ENCODE measurements at regions not wholly inside any gene's neighbourhood (a gene's known extent, or its start where the extent isn't known, plus 50 kb on each side); places are given as distances from the start of the nearest gene placed in this dataset.
"Not testable (repeated sequence)": the region's sequence is repeated elsewhere in the genome, so short reads cannot be mapped to it uniquely, and the experiment has no call there.

DNA sequence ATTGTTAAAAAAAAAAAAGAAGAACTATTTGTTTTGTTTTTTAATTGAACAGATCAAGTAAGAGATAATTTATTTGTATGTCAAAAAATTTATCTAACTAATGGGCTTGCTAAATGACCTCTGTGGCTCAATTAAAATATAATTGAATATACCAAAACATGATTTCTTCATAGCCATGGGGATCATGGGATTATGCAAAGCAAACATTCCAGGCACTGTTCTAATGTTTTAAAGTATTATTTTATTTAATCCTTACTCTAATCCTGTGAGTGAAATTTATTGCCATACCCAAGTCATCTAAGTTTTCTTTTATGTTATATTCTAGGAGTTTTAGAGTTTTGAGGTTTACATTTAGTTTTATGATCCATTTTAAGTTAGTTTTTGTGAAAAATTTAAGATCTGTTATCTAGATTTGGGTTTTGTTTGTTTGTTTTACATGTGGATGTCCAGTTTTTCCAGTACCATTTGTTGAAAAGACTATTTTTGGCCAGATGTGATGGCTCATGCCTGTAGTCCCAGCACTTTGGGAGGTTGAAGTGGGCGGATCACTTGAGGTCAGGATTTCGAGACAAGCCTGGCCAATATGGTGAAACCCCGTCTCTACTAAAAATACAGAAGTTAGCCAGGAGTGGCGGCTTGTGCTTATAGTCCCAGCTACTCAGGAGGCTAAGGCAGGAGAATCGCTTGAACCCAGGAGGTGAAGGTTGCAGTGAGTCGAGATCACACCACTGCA is 52.3 kb upstream of the CNOT10 start:
- intact Hi-C loops (cut with micrococcal nuclease), result no loop called here
- DNase-seq, result no peak
- ATAC-seq, result peak; percentile 28

DNA sequence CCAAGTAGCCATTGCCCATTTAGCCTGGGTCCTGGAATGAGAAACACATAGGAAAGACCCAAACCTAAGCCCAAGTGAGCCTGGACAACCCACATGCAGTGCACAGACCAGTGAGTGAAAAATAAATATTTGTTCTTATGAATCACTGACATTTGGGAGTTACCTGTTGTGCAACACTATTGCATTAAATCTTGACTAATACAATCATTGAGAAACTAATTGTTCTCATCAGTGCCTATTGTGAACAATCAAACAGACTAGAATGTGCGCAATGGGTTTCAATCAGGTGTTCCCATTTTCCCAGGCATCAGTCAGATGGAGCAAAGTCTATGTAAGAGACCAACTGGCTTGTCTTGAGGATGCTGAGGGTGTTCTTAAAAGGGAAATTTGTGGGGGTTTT is 54.7 kb upstream of the CNOT10 start:
- ATAC-seq (no peak), DNase-seq (no peak)
- intact Hi-C loops (cut with micrococcal nuclease), result no loop called here

- intact Hi-C loops (cut with micrococcal nuclease), result no loop called here
- no peak for DNase-seq
- ATAC-seq, result no peak
These were observed 56.0 kb upstream of the DYNC1LI1 start for GRCh38 chr3:32626631-32627030.

DNA sequence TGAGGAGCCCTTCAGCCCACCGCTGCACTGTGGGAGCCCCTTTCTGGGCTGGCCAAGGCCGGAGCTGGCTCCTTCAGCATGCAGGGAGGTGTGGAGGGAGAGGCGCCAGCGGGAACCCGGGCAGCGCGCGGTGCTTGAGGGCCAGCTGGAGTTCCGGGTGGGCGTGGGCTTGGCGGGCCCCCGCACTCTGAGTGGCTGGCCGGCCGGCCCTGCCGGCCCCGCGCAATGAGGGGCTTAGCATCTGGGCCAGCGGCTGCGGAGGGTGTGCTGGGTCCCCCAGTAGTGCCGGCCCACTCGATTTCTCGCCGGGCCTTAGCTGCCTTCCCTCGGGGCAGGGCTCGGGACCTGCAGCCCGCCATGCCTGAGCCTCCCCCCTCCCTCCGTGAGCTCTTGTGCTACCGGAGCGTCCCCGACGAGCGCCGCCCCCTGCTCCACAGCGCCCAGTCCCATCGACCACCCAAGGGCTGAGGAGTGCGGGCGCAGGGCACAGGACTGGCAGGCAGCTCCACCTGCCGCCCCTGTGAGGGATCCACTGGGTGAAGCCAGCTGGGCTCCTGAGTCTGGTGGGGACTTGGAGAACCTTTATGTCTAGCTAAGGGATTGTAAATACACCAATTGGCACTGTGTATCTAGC is 55.0 kb upstream of the DYNC1LI1 start:
- intact Hi-C loops (cut with micrococcal nuclease); DNase-seq; ATAC-seq: not testable (repeated sequence)

DNA sequence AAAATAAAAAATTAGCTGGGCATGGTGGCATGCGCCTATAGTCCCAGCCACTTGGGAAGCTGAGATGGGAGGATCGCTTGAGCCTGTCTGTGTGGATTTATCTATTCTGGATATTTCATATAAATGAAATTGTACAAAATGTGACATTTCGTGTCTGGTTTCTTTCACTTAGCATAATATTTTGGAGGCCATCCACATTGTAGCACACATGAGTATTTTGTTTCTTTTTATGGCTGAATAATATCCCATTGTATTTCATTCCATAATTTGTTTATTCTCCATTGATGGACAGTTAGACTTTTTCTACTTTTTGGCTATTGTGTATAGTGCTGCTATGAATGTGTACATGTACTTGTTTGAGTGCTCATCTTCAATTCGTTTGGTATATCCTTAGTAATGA is 52.9 kb upstream of the DYNC1LI1 start:
- intact Hi-C loops (cut with micrococcal nuclease), result no loop called here
- ATAC-seq, result no peak
- no peak for DNase-seq

DNA sequence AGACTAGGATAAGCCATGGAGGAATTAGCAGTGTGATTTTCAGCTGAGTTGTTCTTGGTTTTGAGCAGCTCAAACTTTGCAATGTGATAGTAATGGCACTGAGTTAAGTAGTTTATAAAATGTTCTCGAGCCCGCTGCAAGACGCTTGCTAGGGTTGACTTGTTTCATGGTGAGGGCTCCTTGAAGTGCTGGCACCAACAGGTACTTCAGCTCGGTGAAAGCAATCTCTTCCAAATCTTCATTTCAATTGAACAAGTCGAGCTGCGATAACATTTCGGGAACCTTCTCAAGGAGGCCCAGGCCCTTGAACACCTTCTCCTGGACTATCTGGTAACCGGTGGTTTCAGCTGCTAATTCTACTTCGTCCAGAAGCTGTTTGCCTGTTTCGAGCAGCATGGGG is 50.8 kb upstream of the DYNC1LI1 start:
- ATAC-seq (no peak), DNase-seq (no peak)
- intact Hi-C loops (cut with micrococcal nuclease), result no loop called here

DNA sequence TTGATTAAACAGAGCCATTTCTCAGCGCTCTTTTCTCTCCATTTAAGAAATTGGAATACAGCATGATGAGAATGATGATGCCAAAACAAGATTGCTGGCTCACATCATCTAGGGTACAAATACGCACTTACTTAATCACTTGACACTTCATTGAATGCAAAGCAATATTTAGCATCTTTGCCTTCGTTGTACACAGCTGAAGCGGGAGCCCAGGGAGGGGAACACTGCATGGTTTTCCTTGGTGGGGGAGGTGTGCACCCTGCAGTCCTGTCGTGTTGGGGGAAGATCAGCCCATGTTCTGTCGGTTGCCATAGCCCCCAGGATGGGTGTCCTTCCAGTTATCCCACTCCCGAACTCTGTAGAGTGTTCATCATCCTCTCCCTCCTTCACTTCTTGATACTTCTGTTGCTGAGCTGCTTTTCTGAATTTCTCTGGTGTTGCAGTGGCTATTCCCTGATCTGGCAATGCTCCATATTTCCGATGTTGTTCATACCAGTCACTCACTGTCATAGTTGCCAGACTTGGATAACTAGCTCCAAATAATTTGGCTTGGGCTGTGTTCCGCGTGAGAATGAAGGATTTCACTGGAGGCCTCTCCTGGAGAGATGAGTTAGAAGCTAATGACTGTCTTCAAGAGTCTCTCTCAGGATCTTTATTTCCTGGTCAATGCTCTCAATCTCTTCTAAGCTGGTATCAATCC is 50.1 kb upstream of the DYNC1LI1 start:
- ATAC-seq (no peak), DNase-seq (no peak)
- intact Hi-C loops (cut with micrococcal nuclease), result no loop called here

Measured in left ventricle myocardium superior (tissue), 1 donor.